ENCODE measurements at regions not wholly inside any gene's neighbourhood (a gene's known extent, or its start where the extent isn't known, plus 50 kb on each side); places are given as distances from the start of the nearest gene placed in this dataset.

GRCh38 chr10:111295788-111296187 lies 219.0 kb downstream of the ADRA2A start:
- no peak for TF ChIP-seq CTCF (conservative IDR thresholded peaks at IDR 0.05)
- TF ChIP-seq EZH2 (IDR thresholded peaks at IDR 0.05; ENCODE audit: low read depth): no peak
